Epithelial cell of prostate (primary cell): ENCODE measurements at regions not wholly inside any gene's neighbourhood (a gene's known extent, or its start where the extent isn't known, plus 50 kb on each side); places are given as distances from the start of the nearest gene placed in this dataset.

Experiments used
- DNase-seq: peaks from one replicate; pipeline ENCODE4 v3.0.0-alpha.2; 2011; ENCODE audit warnings: low read depth, low spot score
- H3K27ac ChIP-seq: fragments of 450-650 bp; 2 replicates; pipeline ENCODE4 v1.5.1; 2017; ENCODE audit warnings: mild to moderate bottlenecking

DNA sequence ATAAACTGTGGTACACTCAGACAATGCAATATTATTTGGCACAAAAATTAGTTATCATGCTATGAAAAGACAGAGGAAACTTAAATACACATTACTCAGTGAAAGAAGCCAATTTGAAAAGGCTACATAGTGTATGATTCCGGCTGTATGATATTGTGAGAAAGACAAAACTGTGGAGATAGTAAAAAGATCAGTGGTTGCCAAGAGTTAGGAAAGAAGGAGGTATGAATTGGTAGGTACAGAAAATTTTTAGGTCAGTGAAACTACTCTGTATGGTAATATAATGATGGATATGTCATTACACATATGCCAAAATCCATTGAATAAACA is 458.8 kb upstream of the CBLB start:
- no peak overlapping the region for H3K27ac ChIP-seq
- no peak for DNase-seq

DNA sequence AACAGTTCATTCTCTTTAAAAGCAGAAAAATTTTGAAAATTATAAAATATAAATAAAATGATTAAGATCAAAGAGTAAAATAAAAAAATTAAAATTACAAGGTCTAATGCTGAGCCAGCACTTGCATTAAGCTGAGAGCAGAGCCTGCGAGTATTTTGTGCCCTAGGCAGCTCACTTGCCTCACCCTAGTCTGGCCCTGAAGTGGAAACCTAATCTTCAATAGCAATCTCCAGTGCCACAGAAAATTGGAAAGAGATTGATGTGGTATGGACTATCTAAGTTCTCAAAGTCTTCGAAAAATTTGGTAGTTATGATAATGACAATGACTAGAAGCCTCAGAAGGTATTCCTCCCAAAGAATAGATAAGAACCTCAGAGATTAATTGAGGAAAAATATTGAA is 459.4 kb upstream of the CBLB start:
- DNase-seq, result no peak
- H3K27ac ChIP-seq, result no peak overlapping the region

GRCh38 chr3:106329521-106329920 is 460.7 kb upstream of the CBLB start:
- DNase-seq, result no peak
- H3K27ac ChIP-seq, result no peak overlapping the region

- H3K27ac ChIP-seq, result no peak overlapping the region
- DNase-seq, result no peak
Measured at GRCh38 chr3:106331636-106332035, 462.8 kb upstream of the CBLB start.

DNA sequence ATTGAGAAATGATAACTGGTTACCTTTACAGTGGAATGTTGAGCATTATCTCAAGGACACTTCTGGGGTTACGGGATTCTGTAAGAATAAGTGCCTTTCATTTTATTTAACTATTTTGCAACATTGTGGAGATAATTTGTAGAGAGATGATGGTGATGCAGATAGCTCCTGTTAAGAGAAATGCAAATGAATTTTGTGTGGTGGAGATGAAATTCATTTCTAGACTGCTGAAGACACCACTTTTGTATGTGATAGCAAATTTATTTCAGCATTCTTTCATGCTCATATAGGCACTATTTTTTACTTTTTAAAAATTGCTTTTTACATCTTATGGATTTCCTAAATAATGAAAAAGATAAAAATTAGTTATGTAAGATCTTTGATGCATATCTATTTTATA is 463.3 kb upstream of the CBLB start:
- no peak for DNase-seq
- H3K27ac ChIP-seq, result no peak overlapping the region

DNA sequence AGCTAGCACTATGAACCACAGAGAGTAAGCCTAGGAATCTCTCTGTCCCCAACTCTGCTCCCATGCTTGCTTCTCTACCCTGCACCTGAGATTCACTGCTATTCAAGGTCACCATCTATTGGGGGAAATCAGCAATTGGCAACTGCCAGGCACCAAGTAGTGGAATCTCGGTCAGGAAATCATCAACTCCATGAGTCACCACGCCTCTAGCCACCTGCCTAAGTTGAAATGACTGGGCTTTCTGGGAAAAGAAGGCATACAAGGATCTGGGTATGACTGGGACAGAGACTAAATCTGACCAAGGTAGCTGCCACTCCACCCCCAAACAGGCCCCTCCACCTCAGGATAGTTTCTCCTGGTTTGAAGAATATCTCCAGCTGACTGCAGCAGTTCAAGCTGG is 464.1 kb upstream of the CBLB start:
- H3K27ac ChIP-seq, result peak overlapping the region; percentile 61
- DNase-seq, result peak; percentile 26

GRCh38 chr3:106333911-106334618 is 465.3 kb upstream of the CBLB start:
- DNase-seq, result peak; percentile 89

DNA sequence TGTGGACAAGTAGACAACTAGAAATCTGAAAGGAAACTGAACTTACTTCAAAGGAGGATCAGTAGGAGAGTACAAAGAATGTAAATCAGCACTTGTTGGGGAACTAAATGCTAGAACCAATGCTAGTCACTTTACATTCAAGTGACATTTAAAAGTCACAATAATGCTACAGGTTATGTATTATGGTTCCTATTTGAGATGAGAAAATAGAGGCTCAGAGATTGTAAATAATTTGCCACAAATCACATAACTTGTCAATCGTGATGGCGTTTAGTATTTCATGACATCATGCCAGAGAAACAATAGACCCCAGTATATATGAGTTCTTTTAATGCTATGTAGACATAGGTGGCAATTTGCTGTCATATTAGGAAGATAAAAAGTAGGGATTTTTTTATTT is 467.8 kb upstream of the CBLB start:
- H3K27ac ChIP-seq, result no peak overlapping the region
- no peak for DNase-seq

More at GRCh38 chr3:106333911-106334618, 465.3 kb upstream of the CBLB start:
- peak overlapping the region; percentile 61 for H3K27ac ChIP-seq

- DNase-seq, result no peak
- H3K27ac ChIP-seq, result peak overlapping the region; percentile 15
Measured at GRCh38 chr3:106337116-106337515, 468.3 kb upstream of the CBLB start.

DNA sequence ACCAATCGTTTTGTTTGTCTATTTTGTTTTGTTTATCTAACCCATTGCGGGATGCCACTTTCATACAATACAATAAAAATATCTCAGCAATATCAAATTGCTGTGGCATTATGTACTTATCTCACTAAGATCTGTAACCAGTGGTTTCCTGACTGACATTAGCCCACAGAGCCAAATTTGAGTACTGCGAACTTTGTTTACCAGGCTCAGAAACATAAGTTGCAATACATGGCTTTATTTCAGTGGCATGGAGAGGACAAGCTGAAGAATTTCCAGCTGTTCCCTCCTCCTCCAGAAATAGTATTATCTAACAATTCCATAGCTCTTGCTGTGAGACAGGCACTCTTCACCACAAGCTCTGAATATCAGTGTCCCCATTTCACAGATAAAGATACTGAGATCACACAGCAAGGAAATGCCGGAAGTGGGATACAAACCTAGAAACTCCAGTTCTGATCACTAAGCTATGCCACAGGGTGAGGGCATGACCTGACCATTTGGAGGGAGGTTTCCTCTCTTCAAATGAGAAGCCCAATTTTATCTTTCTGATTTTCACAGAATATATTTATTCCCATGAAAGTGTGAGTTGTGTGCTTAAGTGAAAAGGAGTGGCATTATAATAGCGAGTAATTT is 469.9 kb upstream of the CBLB start:
- no peak overlapping the region for H3K27ac ChIP-seq
- DNase-seq, result no peak

DNA sequence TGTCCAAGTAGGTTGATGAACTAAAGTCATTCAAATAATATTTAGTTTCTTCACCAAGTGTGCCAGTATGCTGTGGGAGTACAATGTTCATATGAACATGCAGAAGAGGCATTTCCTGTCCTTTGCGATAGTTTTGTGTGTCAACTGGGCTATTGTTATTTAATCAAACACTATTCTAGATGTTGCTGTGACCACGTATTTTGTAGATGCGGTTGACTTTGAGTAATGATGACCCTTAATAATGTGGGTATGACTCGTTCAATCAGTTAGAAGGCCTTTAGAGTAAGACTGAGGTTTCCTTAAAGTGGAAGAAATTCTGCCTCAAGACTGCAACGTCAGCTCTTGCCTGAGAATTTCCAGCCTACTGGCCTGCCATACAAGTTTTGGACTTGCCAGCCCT is 470.7 kb upstream of the CBLB start:
- H3K27ac ChIP-seq, result no peak overlapping the region

DNA sequence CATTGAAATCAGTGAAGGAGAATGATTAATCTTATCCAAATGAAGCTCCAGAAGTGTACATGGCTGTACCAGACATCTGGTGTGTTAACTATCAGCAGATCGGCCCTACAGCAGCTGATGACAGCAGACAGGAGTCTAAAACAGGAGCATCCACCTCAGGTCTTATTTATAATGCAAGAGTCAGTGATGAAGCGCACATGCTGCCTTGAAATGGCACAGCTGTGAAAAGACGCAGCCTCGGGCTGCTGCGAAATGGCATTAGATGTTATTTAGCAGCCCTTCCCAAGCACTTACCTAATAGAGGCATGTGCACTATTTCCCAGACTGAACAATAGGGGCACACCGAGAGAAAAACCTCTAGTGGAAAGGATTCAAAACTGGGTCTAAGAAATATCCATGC is 472.3 kb upstream of the CBLB start:
- no peak for DNase-seq
- H3K27ac ChIP-seq, result no peak overlapping the region

More for the DNA sequence above, 470.7 kb upstream of the CBLB start:
- no peak for DNase-seq

DNA sequence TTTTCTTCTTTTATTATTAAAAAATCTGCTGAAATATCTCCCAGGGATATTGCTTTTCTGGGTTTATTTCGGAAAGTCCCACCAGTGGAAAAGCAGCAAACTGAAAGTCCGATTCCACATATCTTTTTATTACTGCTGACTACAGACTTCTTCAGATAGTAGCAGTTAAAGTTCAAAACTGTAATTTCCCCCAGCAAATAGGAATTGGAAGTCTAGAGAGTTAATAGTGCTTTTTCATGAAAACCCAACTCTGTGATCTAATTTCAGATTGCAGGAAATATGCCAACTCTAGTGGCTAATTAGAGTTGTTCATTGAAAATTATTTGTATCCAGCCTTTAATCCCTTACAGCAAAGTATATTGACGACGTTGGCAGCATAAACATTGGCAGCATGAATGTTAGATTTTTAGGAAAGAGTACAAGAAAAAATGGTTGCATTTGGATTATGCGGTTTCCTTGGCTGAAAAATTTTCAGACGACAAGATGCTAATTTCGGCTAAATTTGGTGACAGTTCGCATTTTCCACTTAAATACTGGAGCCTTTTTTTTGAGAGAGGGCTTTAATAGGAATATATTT is 472.9 kb upstream of the CBLB start:
- no peak overlapping the region for H3K27ac ChIP-seq
- DNase-seq, result no peak

GRCh38 chr3:106342386-106342785 is 473.6 kb upstream of the CBLB start:
- H3K27ac ChIP-seq, result no peak overlapping the region

DNA sequence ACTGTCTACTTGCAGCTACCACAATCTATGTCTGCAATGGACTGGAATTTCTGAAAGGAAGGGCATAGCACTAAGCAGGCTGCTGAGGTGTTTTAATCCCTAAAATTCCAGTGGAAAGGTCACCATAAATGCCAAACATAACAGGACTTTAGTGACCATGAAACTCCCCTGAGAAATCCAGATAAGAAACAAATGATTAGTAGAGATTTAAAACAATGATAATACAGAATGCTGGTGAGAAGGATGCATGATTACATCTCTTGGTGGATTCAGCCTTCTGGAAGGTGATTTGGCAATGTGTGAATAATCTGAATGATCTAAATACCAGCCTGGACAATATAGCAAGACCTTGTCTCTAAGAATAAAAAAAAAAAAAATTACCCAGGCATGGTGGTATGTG is 475.0 kb upstream of the CBLB start:
- H3K27ac ChIP-seq, result no peak overlapping the region
- no peak for DNase-seq

More at GRCh38 chr3:106342386-106342785, 473.6 kb upstream of the CBLB start:
- no peak for DNase-seq

DNA sequence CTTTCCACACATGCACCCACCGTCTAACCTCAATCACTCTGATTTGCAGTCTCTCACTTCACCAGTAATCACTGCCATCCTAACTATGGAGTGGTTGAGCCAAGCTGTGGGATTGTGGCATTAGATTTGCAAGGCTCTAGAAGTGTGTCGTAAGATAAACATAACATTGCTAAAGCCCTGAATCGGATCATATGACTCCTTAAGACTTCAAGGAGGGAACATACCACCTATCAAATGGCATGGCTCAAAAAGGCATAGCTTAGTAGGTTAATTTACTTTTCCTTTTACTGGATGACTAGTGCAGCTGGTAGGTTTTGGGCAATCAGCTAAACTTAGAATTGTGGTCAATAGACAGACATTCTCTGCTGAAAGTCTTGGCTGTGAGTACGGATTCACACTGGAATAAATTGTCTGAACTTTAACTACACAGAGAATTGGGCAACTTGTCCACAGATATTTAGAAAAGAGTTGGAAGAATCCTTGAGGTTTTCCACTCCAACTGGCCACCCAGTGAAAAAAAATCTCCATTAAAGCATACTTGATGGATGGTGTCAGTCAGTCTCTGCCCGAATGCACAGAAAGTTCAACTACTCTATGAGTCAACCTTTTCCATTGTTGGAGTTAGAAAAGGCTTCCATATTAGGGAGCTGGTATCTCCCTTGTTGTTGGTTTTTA is 476.7 kb upstream of the CBLB start:
- H3K27ac ChIP-seq, result peak overlapping the region; percentile 68
- peak; percentile 84 for DNase-seq

- no peak overlapping the region for H3K27ac ChIP-seq
- DNase-seq, result no peak
Measured at GRCh38 chr3:106347350-106347749, 478.5 kb upstream of the CBLB start.

DNA sequence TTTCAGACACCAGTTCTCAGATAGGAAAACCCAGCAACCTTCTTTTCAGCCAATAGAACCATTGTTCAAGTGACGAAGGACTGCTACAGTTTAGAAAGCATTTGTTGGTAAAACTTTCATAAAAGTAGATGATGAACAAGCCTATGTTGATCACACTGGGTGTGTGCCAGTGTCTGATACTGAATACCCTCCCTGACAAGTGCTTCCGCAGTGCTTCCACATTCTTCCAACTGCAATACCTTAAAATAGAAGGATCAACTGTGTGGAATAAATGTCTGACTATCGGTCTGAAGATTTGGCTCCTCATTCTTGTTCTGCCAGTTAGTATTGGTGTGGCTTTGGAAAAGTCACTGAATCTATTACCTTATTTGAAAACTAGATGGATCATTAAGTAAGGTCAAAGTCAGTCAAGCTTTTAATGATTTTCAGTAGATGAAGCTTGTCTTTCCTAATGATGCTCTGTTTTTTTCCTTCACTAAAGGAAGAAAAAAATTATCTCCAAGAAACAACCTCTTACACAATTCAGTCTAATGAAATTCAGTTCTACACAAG is 479.4 kb upstream of the CBLB start:
- no peak for DNase-seq
- H3K27ac ChIP-seq, result no peak overlapping the region

GRCh38 chr3:106349191-106349881 is 480.5 kb upstream of the CBLB start:
- no peak for DNase-seq

GRCh38 chr3:106355873-106356272 is 487.1 kb upstream of the CBLB start:
- no peak for DNase-seq
- H3K27ac ChIP-seq, result no peak overlapping the region

More at GRCh38 chr3:106349191-106349881, 480.5 kb upstream of the CBLB start:
- no peak overlapping the region for H3K27ac ChIP-seq
